ENCODE measurements at regions not wholly inside any gene's neighbourhood (a gene's known extent, or its start where the extent isn't known, plus 50 kb on each side); places are given as distances from the start of the nearest gene placed in this dataset.
A peak's percentile ranks its signal among the peaks of the same experiment; 100 is the strongest.

- no peak for TF ChIP-seq CTCF (IDR thresholded peaks at IDR 0.05; ENCODE audit: insufficient read depth, low read depth, low read length)
- no peak for DNase-seq (ENCODE audit: low read depth)
- no peak overlapping the region for H3K4me3 ChIP-seq (ENCODE audit: low read depth, low read length)
Observed at GRCh38 chr10:64112701-64113355, 591.6 kb downstream of the REEP3 start.

- no peak for TF ChIP-seq CTCF (IDR thresholded peaks at IDR 0.05; ENCODE audit: insufficient read depth, low read depth, low read length)
Observed at GRCh38 chr10:64113375-64113774, 592.2 kb downstream of the REEP3 start.

GRCh38 chr10:64113792-64114191 lies 592.6 kb downstream of the REEP3 start:
- no peak for TF ChIP-seq CTCF (IDR thresholded peaks at IDR 0.05; ENCODE audit: insufficient read depth, low read depth, low read length)
- no peak for DNase-seq (ENCODE audit: low read depth)
- no peak overlapping the region for H3K4me3 ChIP-seq (ENCODE audit: low read depth, low read length)

More at GRCh38 chr10:64113375-64113774, 592.2 kb downstream of the REEP3 start:
- no peak for DNase-seq (ENCODE audit: low read depth)
- H3K4me3 ChIP-seq (ENCODE audit: low read depth, low read length) = no peak overlapping the region

- H3K4me3 ChIP-seq (ENCODE audit: low read depth, low read length) = no peak overlapping the region
- DNase-seq (ENCODE audit: low read depth) = no peak
- TF ChIP-seq CTCF (IDR thresholded peaks at IDR 0.05; ENCODE audit: insufficient read depth, low read depth, low read length) = no peak
Observed at GRCh38 chr10:64115471-64115870, 594.3 kb downstream of the REEP3 start.

GRCh38 chr10:64115908-64116643 lies 594.9 kb downstream of the REEP3 start:
- no peak for DNase-seq (ENCODE audit: low read depth)
- H3K4me3 ChIP-seq (ENCODE audit: low read depth, low read length) = no peak overlapping the region
- peak; percentile 13 for TF ChIP-seq CTCF (IDR thresholded peaks at IDR 0.05; ENCODE audit: insufficient read depth, low read depth, low read length)

- TF ChIP-seq CTCF (IDR thresholded peaks at IDR 0.05; ENCODE audit: insufficient read depth, low read depth, low read length) = no peak
- DNase-seq (ENCODE audit: low read depth) = no peak
Observed at GRCh38 chr10:64116707-64117106, 595.5 kb downstream of the REEP3 start.

More at GRCh38 chr10:64116707-64117106, 595.5 kb downstream of the REEP3 start:
- no peak overlapping the region for H3K4me3 ChIP-seq (ENCODE audit: low read depth, low read length)
